ENCODE measurements at regions not wholly inside any gene's neighbourhood (a gene's known extent, or its start where the extent isn't known, plus 50 kb on each side); places are given as distances from the start of the nearest gene placed in this dataset.

GRCh38 chr6:132215805-132216204, 185.5 kb downstream of the MOXD1 start:
- Histone ChIP-seq H3K9me3 (ENCODE audit: control insufficient read depth, low read length) (no peaks in the 10 kb centered on the region), H3K4me3 (ENCODE audit: low read length) (no peak overlapping the region), H3K36me3 (ENCODE audit: control insufficient read depth, insufficient read depth, low read length) (no peaks in the 10 kb centered on the region), H3K4me1 (ENCODE audit: control insufficient read depth, insufficient read depth, low read length) (no peaks in the 10 kb centered on the region), H3K27me3 (ENCODE audit: control insufficient read depth, insufficient read depth, low read length) (no peaks in the 10 kb centered on the region), H3K9ac (ENCODE audit: low read length) (no peak overlapping the region)

- no peaks in the 10 kb centered on the region for H3K36me3 ChIP-seq (ENCODE audit: control insufficient read depth, insufficient read depth, low read length)
- no peaks in the 10 kb centered on the region for H3K9me3 ChIP-seq (ENCODE audit: control insufficient read depth, low read length)
- H3K4me1 ChIP-seq (ENCODE audit: control insufficient read depth, insufficient read depth, low read length) = no peaks in the 10 kb centered on the region
- peaks cover 5% of the 10 kb centered on the region for H3K27me3 ChIP-seq (ENCODE audit: control insufficient read depth, insufficient read depth, low read length)
- H3K9ac ChIP-seq (ENCODE audit: low read length) = no peak overlapping the region
- no peak overlapping the region for H3K4me3 ChIP-seq (ENCODE audit: low read length)
Measured at GRCh38 chr6:132214716-132215115, 186.6 kb downstream of the MOXD1 start.

GRCh38 chr6:132213732-132214131, 187.5 kb downstream of the MOXD1 start:
- no peaks in the 10 kb centered on the region for H3K36me3 ChIP-seq (ENCODE audit: control insufficient read depth, insufficient read depth, low read length)
- peaks cover 5% of the 10 kb centered on the region for H3K27me3 ChIP-seq (ENCODE audit: control insufficient read depth, insufficient read depth, low read length)
- no peak overlapping the region for H3K4me3 ChIP-seq (ENCODE audit: low read length)
- no peaks in the 10 kb centered on the region for H3K4me1 ChIP-seq (ENCODE audit: control insufficient read depth, insufficient read depth, low read length)
- H3K9me3 ChIP-seq (ENCODE audit: control insufficient read depth, low read length) = no peaks in the 10 kb centered on the region
- no peak overlapping the region for H3K9ac ChIP-seq (ENCODE audit: low read length)

GRCh38 chr6:132213191-132213590, 188.1 kb downstream of the MOXD1 start:
- no peaks in the 10 kb centered on the region for H3K9me3 ChIP-seq (ENCODE audit: control insufficient read depth, low read length)
- no peak overlapping the region for H3K4me3 ChIP-seq (ENCODE audit: low read length)
- no peaks in the 10 kb centered on the region for H3K36me3 ChIP-seq (ENCODE audit: control insufficient read depth, insufficient read depth, low read length)
- H3K4me1 ChIP-seq (ENCODE audit: control insufficient read depth, insufficient read depth, low read length) = no peaks in the 10 kb centered on the region
- no peak overlapping the region for H3K9ac ChIP-seq (ENCODE audit: low read length)
- peaks cover 5% of the 10 kb centered on the region for H3K27me3 ChIP-seq (ENCODE audit: control insufficient read depth, insufficient read depth, low read length)

- peaks cover 5% of the 10 kb centered on the region for H3K27me3 ChIP-seq (ENCODE audit: control insufficient read depth, insufficient read depth, low read length)
- H3K4me1 ChIP-seq (ENCODE audit: control insufficient read depth, insufficient read depth, low read length) = no peaks in the 10 kb centered on the region
- H3K36me3 ChIP-seq (ENCODE audit: control insufficient read depth, insufficient read depth, low read length) = no peaks in the 10 kb centered on the region
- H3K9ac ChIP-seq (ENCODE audit: low read length) = no peak overlapping the region
- H3K9me3 ChIP-seq (ENCODE audit: control insufficient read depth, low read length) = no peaks in the 10 kb centered on the region
- no peak overlapping the region for H3K4me3 ChIP-seq (ENCODE audit: low read length)
Measured at GRCh38 chr6:132210886-132211563, 190.2 kb downstream of the MOXD1 start.

GRCh38 chr6:132209351-132209750, 191.9 kb downstream of the MOXD1 start:
- Histone ChIP-seq H3K36me3 (ENCODE audit: control insufficient read depth, insufficient read depth, low read length) (no peaks in the 10 kb centered on the region), H3K27me3 (ENCODE audit: control insufficient read depth, insufficient read depth, low read length) (peaks cover 5% of the 10 kb centered on the region), H3K9me3 (ENCODE audit: control insufficient read depth, low read length) (no peaks in the 10 kb centered on the region), H3K4me1 (ENCODE audit: control insufficient read depth, insufficient read depth, low read length) (no peaks in the 10 kb centered on the region), H3K4me3 (ENCODE audit: low read length) (no peak overlapping the region), H3K9ac (ENCODE audit: low read length) (no peak overlapping the region)

- H3K4me1 ChIP-seq (ENCODE audit: control insufficient read depth, insufficient read depth, low read length) = no peaks in the 10 kb centered on the region
- no peaks in the 10 kb centered on the region for H3K36me3 ChIP-seq (ENCODE audit: control insufficient read depth, insufficient read depth, low read length)
- no peak overlapping the region for H3K9ac ChIP-seq (ENCODE audit: low read length)
- H3K4me3 ChIP-seq (ENCODE audit: low read length) = no peak overlapping the region
- no peaks in the 10 kb centered on the region for H3K9me3 ChIP-seq (ENCODE audit: control insufficient read depth, low read length)
- peaks cover 5% of the 10 kb centered on the region for H3K27me3 ChIP-seq (ENCODE audit: control insufficient read depth, insufficient read depth, low read length)
Measured at GRCh38 chr6:132207991-132208390, 193.3 kb downstream of the MOXD1 start.

- no peak overlapping the region for H3K4me3 ChIP-seq (ENCODE audit: low read length)
- H3K36me3 ChIP-seq (ENCODE audit: control insufficient read depth, insufficient read depth, low read length) = no peaks in the 10 kb centered on the region
- H3K4me1 ChIP-seq (ENCODE audit: control insufficient read depth, insufficient read depth, low read length) = no peaks in the 10 kb centered on the region
- H3K27me3 ChIP-seq (ENCODE audit: control insufficient read depth, insufficient read depth, low read length) = peaks cover 5% of the 10 kb centered on the region
- H3K9ac ChIP-seq (ENCODE audit: low read length) = no peak overlapping the region
- no peaks in the 10 kb centered on the region for H3K9me3 ChIP-seq (ENCODE audit: control insufficient read depth, low read length)
Measured at GRCh38 chr6:132205946-132206345, 195.3 kb downstream of the MOXD1 start.

- H3K9me3 ChIP-seq (ENCODE audit: control insufficient read depth, low read length) = no peaks in the 10 kb centered on the region
- H3K36me3 ChIP-seq (ENCODE audit: control insufficient read depth, insufficient read depth, low read length) = no peaks in the 10 kb centered on the region
- H3K27me3 ChIP-seq (ENCODE audit: control insufficient read depth, insufficient read depth, low read length) = no peaks in the 10 kb centered on the region
- no peak overlapping the region for H3K4me3 ChIP-seq (ENCODE audit: low read length)
- H3K9ac ChIP-seq (ENCODE audit: low read length) = no peak overlapping the region
- H3K4me1 ChIP-seq (ENCODE audit: control insufficient read depth, insufficient read depth, low read length) = no peaks in the 10 kb centered on the region
Measured at GRCh38 chr6:132204591-132204990, 196.7 kb downstream of the MOXD1 start.

- Histone ChIP-seq H3K9me3 (ENCODE audit: control insufficient read depth, low read length) (no peaks in the 10 kb centered on the region), H3K27me3 (ENCODE audit: control insufficient read depth, insufficient read depth, low read length) (no peaks in the 10 kb centered on the region), H3K36me3 (ENCODE audit: control insufficient read depth, insufficient read depth, low read length) (no peaks in the 10 kb centered on the region), H3K4me1 (ENCODE audit: control insufficient read depth, insufficient read depth, low read length) (no peaks in the 10 kb centered on the region), H3K4me3 (ENCODE audit: low read length) (no peak overlapping the region), H3K9ac (ENCODE audit: low read length) (no peak overlapping the region)
Measured at GRCh38 chr6:132202574-132202973, 198.7 kb downstream of the MOXD1 start.

GRCh38 chr6:132199343-132199742, 201.9 kb downstream of the MOXD1 start:
- H3K4me1 ChIP-seq (ENCODE audit: control insufficient read depth, insufficient read depth, low read length) = no peaks in the 10 kb centered on the region
- no peak overlapping the region for H3K4me3 ChIP-seq (ENCODE audit: low read length)
- H3K9ac ChIP-seq (ENCODE audit: low read length) = no peak overlapping the region
- H3K27me3 ChIP-seq (ENCODE audit: control insufficient read depth, insufficient read depth, low read length) = no peaks in the 10 kb centered on the region
- H3K36me3 ChIP-seq (ENCODE audit: control insufficient read depth, insufficient read depth, low read length) = no peaks in the 10 kb centered on the region
- no peaks in the 10 kb centered on the region for H3K9me3 ChIP-seq (ENCODE audit: control insufficient read depth, low read length)

GRCh38 chr6:132198896-132199295, 202.4 kb downstream of the MOXD1 start:
- H3K4me3 ChIP-seq (ENCODE audit: low read length) = no peak overlapping the region
- H3K36me3 ChIP-seq (ENCODE audit: control insufficient read depth, insufficient read depth, low read length) = no peaks in the 10 kb centered on the region
- no peak overlapping the region for H3K9ac ChIP-seq (ENCODE audit: low read length)
- H3K4me1 ChIP-seq (ENCODE audit: control insufficient read depth, insufficient read depth, low read length) = no peaks in the 10 kb centered on the region
- H3K27me3 ChIP-seq (ENCODE audit: control insufficient read depth, insufficient read depth, low read length) = no peaks in the 10 kb centered on the region
- H3K9me3 ChIP-seq (ENCODE audit: control insufficient read depth, low read length) = no peaks in the 10 kb centered on the region

GRCh38 chr6:132198040-132198439, 203.2 kb downstream of the MOXD1 start:
- Histone ChIP-seq H3K27me3 (ENCODE audit: control insufficient read depth, insufficient read depth, low read length) (no peaks in the 10 kb centered on the region), H3K9me3 (ENCODE audit: control insufficient read depth, low read length) (no peaks in the 10 kb centered on the region), H3K4me3 (ENCODE audit: low read length) (no peak overlapping the region), H3K36me3 (ENCODE audit: control insufficient read depth, insufficient read depth, low read length) (no peaks in the 10 kb centered on the region), H3K9ac (ENCODE audit: low read length) (no peak overlapping the region), H3K4me1 (ENCODE audit: control insufficient read depth, insufficient read depth, low read length) (no peaks in the 10 kb centered on the region)

Measured in mucosa of stomach (tissue), 1 donor.